ENCODE measurements at regions not wholly inside any gene's neighbourhood (a gene's known extent, or its start where the extent isn't known, plus 50 kb on each side); places are given as distances from the start of the nearest gene placed in this dataset.

DNA sequence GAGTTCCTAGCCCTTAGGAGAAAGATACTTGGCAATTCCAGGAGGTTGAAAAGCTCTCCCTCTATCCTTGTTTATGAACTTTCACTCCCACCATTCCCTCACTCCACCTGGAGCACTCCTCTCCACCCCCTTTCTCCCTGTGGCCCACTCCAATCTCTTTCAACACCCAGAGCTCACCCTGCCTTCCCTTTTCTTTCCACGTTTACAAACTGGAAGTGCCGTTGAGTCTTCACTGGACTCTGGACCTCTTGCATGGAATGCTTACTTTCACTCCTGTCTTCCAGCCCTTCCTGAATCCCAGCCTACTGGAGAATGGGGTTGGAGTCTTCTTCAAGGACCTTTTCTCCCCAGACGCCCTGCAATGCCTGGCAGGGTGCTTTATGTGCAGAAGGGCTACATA is 198.5 kb downstream of the RHOU start:
- TF ChIP-seq, protein P1, sequence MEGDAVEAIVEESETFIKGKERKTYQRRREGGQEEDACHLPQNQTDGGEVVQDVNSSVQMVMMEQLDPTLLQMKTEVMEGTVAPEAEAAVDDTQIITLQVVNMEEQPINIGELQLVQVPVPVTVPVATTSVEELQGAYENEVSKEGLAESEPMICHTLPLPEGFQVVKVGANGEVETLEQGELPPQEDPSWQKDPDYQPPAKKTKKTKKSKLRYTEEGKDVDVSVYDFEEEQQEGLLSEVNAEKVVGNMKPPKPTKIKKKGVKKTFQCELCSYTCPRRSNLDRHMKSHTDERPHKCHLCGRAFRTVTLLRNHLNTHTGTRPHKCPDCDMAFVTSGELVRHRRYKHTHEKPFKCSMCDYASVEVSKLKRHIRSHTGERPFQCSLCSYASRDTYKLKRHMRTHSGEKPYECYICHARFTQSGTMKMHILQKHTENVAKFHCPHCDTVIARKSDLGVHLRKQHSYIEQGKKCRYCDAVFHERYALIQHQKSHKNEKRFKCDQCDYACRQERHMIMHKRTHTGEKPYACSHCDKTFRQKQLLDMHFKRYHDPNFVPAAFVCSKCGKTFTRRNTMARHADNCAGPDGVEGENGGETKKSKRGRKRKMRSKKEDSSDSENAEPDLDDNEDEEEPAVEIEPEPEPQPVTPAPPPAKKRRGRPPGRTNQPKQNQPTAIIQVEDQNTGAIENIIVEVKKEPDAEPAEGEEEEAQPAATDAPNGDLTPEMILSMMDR (IDR thresholded peaks at IDR 0.05) = no peak
- TF ChIP-seq POLR2A (IDR thresholded peaks at IDR 0.05) = no peak

All from breast epithelium (tissue), 3 donors.